Endodermal cell (in vitro differentiated cells): ENCODE measurements at regions not wholly inside any gene's neighbourhood (a gene's known extent, or its start where the extent isn't known, plus 50 kb on each side); places are given as distances from the start of the nearest gene placed in this dataset.
A peak's percentile ranks its signal among the peaks of the same experiment; 100 is the strongest.
"Not testable (repeated sequence)": the region's sequence is repeated elsewhere in the genome, so short reads cannot be mapped to it uniquely, and the experiment has no call there.

Source experiments
- DNase-seq: peaks from one replicate; pipeline ENCODE4 v3.0.0-alpha.2; 2017
- H3K27ac ChIP-seq: 2 replicates; pipeline ENCODE4 v1.5.1; 2013; ENCODE audit warnings: mild to moderate bottlenecking, low read depth, low read length, moderate library complexity
- H3K27me3 ChIP-seq: 2 replicates; pipeline ENCODE4 v1.6.1; 2013; ENCODE audit warnings: mild to moderate bottlenecking, low read length, moderate library complexity; ENCODE audit not compliant: insufficient read depth, control insufficient read depth, poor library complexity, severe bottlenecking
- H3K36me3 ChIP-seq: 2 replicates; pipeline ENCODE4 v1.7.0; 2013; ENCODE audit warnings: mild to moderate bottlenecking, low read length, moderate library complexity; ENCODE audit not compliant: control insufficient read depth, insufficient read depth
- H3K4me1 ChIP-seq: one replicate; pipeline ENCODE4 v1.7.0; 2013; ENCODE audit warnings: low read length; ENCODE audit not compliant: control insufficient read depth, insufficient read depth
- H3K4me3 ChIP-seq: 2 replicates; pipeline ENCODE4 v1.5.1; 2013; ENCODE audit warnings: mild to moderate bottlenecking, low read length, moderate library complexity
- H3K9ac ChIP-seq: 2 replicates; pipeline ENCODE4 v1.6.1; 2013; ENCODE audit warnings: mild to moderate bottlenecking, low read length, moderate library complexity; ENCODE audit not compliant: poor library complexity, severe bottlenecking; ENCODE audit errors: extremely low read depth
- H3K9me3 ChIP-seq: 2 replicates; pipeline ENCODE4 v1.6.1; 2013; ENCODE audit warnings: mild to moderate bottlenecking, low read length, moderate library complexity; ENCODE audit not compliant: control insufficient read depth
- H3K27ac Mint-ChIP-seq: 2 replicates; pipeline ENCODE4 v1.8.0; 2020; ENCODE audit warnings: mixed read lengths
- H3K27me3 Mint-ChIP-seq: 2 replicates; pipeline ENCODE4 v1.8.0; 2021; ENCODE audit warnings: mild to moderate bottlenecking, mixed read lengths; ENCODE audit not compliant: insufficient read depth
- H3K36me3 Mint-ChIP-seq: 2 replicates; pipeline ENCODE4 v1.8.0; 2020; ENCODE audit warnings: low read depth, mixed read lengths
- H3K4me1 Mint-ChIP-seq: 2 replicates; pipeline ENCODE4 v1.8.0; 2020; ENCODE audit warnings: mixed read lengths
- H3K4me3 Mint-ChIP-seq: 2 replicates; pipeline ENCODE4 v1.8.0; 2020; ENCODE audit warnings: mild to moderate bottlenecking, moderate library complexity, mixed read lengths
- H3K9me3 Mint-ChIP-seq: 2 replicates; pipeline ENCODE4 v1.8.0; 2020; ENCODE audit warnings: mild to moderate bottlenecking, mixed read lengths
- WGBS, 2 experiments: methylation state at CpG; one replicate each; pipeline versions ENCODE4 v1.1.5 to v1.1.7; 2013; ENCODE audit warnings: missing lambda C conversion rate in 2 of 2, mixed read lengths in 1 of 2; ENCODE audit not compliant: insufficient coverage in 1 of 2, insufficient read length in 1 of 2; 5-methylcytosine and 5-hydroxymethylcytosine counted together
- TF ChIP-seq, protein P1 (sequence below): fragments of 200-600 bp; sonication (generic); conservative IDR thresholded peaks from 2 replicates; pipeline ENCODE4 v1.5.0; 2021; ENCODE audit warnings: antibody characterized with exemption, mild to moderate bottlenecking

DNA sequence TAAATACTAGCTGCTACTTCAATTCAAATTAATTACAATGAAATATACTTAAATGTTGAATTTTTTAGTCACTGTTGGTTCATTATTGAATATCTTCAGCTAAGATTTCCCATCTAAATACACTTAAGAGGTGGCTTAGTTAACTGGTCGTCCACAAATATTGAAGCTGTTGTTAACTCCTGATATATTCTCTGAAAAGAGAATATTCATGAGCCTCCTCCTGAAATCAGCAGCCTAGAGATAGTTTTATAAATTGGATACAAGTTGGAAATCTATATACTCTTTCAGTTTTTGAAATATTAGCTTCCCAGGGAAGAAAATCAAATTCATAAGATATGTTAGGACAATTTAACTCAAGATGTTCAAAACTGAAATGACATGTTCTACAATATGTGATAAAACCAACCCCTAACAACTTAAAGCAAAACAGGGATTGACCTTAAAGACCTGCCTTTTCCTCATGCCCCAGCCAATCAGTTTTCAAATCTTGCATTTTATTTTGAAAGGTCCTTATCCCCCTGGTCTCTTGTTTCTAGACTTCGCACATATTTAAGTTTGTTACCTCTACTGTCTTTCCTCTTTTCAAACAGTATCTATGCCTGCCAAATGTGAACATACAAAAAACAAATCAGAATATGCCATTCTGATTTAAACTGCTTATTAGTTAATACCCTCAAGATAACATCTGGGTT lies 2784.9 kb downstream of the RPIA start:
- not testable (repeated sequence) for H3K27ac ChIP-seq, H3K27ac Mint-ChIP-seq, H3K4me3 ChIP-seq, H3K9ac ChIP-seq, H3K4me1 ChIP-seq, H3K36me3 Mint-ChIP-seq, H3K4me1 Mint-ChIP-seq, H3K36me3 ChIP-seq, H3K9me3 ChIP-seq, DNase-seq
- H3K27me3 Mint-ChIP-seq, result peaks cover 24% of the 10 kb centered on the region
- H3K27me3 ChIP-seq, result peaks cover 26% of the 10 kb centered on the region
- peaks cover 19% of the 10 kb centered on the region for H3K9me3 Mint-ChIP-seq
- WGBS, 2 experiments, result 14 to 42% methylated on average over 1 to 2 of the region's 2 CpGs
- H3K4me3 Mint-ChIP-seq, result peak overlapping the region; percentile 37

DNA sequence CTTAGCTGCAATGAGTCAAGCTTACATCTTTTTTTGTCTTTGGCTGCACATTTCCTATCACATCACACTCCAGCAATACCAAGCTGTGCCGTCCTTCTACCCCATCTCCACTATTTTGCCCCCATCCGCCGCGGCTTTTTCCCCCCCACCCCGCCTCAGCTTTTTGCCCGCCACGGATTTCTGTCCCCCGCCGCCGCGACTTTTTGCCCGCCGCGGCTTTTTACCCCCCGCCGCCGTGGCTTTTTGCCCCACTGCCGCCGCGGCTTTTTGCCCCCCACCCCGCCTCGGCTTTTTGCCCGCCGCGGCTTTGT lies 2785.4 kb downstream of the RPIA start:
- H3K36me3 ChIP-seq, H3K9ac ChIP-seq, H3K4me1 ChIP-seq, H3K36me3 Mint-ChIP-seq, H3K27ac Mint-ChIP-seq, H3K27ac ChIP-seq, H3K4me3 ChIP-seq, H3K9me3 ChIP-seq, H3K4me1 Mint-ChIP-seq: not testable (repeated sequence)
- peaks cover 26% of the 10 kb centered on the region for H3K27me3 ChIP-seq
- Mint-ChIP-seq H3K27me3 (peaks cover 24% of the 10 kb centered on the region), H3K9me3 (peaks cover 21% of the 10 kb centered on the region), H3K4me3 (peak overlapping the region; percentile 37)
- DNase-seq, result peak; percentile 10
- WGBS, 2 experiments, result 29% methylated on average over 5 of the region's 25 CpGs; no CpG with 5 or more reads in 1 of the 2 experiments

DNA sequence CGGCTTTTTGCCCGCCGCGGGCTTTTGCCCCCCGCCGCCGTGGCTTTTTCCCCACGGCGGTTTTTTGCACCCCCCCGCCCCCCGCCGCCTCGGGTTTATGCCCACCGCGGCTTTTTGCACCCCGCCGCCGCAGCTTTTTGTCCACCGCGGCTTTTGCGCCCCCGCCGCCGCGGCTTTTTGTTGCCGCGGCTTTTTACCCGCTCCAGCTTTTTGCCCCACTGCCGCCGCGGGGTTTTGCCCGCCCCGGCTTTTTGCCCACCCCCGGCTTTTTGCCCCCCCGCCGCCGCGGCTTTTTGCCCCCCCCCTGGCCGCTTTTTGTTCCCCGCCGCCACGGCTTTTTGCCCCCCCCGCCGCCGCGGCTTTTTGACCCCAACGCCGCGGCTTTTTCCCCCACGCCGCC lies 2785.8 kb downstream of the RPIA start:
- not testable (repeated sequence) for H3K4me1 ChIP-seq, H3K27ac Mint-ChIP-seq, H3K27ac ChIP-seq, H3K9me3 ChIP-seq, H3K36me3 Mint-ChIP-seq, DNase-seq, H3K9ac ChIP-seq, H3K36me3 ChIP-seq, H3K4me3 ChIP-seq, H3K4me1 Mint-ChIP-seq
- WGBS, 2 experiments, result 7 to 35% methylated on average over 8 to 51 of the region's 51 CpGs
- peaks cover 26% of the 10 kb centered on the region for H3K27me3 ChIP-seq
- Mint-ChIP-seq H3K4me3 (peak overlapping the region; percentile 28), H3K27me3 (peaks cover 21% of the 10 kb centered on the region), H3K9me3 (peaks cover 18% of the 10 kb centered on the region)

DNA sequence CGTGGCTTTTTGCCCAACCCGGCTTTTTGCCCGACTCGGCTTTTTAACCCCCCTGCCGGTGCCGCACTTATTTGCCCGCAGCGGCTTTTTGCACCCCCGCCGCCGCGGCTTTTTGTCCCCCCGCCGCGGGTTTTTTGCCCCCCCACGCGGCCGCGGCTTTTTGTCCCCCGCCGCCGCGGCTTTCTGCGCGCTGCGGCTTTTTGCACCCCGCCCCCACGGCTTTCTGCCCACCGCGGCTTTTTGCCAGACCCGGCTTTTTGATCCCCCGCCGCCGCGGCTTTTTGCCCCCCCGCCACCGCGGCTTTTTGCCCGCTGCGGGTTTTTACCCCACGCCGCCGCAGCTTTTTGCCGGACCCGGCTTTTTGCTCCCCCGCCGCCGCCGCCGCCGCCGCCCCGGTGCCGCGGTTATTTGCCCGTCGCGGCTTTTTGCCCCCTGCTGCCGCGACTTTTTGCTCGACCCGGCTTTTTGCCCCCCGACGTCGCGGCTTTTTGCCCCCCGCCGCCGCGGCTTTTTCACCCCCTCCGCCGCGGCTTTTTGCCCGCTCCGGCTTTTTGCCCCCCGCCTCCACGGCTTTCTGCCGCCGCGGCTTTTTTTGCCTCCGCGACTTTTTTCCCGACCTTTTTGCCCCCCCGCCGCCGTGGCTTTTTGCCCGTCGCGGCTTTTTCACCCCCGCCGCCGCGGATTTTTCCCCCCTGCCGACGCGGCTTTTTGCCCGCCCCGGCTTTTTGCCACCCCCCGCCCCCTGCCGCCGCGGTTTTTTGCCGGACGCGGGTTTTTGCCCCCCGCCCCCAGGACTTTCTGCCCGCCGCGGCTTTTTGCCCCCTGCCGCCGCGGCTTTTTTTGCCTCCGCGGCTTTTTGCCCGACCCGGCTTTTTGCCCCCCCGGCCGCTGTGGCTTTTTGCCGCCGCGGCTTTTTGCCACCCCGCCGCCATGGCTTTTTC lies 2786.5 kb downstream of the RPIA start:
- Mint-ChIP-seq H3K4me3 (peak overlapping the region; percentile 28), H3K27me3 (peaks cover 21% of the 10 kb centered on the region), H3K36me3 (peaks cover 4% of the 10 kb centered on the region), H3K4me1 (no peaks in the 10 kb centered on the region), H3K9me3 (peaks cover 20% of the 10 kb centered on the region), H3K27ac (no peak overlapping the region)
- DNase-seq, result peak; percentile 38
- Histone ChIP-seq H3K9ac (no peak overlapping the region), H3K27ac (no peak overlapping the region), H3K27me3 (peaks cover 26% of the 10 kb centered on the region), H3K4me3 (no peak overlapping the region), H3K9me3 (no peaks in the 10 kb centered on the region), H3K36me3 (no peaks in the 10 kb centered on the region), H3K4me1 (no peaks in the 10 kb centered on the region)
- 8 to 43% methylated on average over 29 to 121 of the region's 123 CpGs for WGBS, 2 experiments
- TF ChIP-seq, protein P1, sequence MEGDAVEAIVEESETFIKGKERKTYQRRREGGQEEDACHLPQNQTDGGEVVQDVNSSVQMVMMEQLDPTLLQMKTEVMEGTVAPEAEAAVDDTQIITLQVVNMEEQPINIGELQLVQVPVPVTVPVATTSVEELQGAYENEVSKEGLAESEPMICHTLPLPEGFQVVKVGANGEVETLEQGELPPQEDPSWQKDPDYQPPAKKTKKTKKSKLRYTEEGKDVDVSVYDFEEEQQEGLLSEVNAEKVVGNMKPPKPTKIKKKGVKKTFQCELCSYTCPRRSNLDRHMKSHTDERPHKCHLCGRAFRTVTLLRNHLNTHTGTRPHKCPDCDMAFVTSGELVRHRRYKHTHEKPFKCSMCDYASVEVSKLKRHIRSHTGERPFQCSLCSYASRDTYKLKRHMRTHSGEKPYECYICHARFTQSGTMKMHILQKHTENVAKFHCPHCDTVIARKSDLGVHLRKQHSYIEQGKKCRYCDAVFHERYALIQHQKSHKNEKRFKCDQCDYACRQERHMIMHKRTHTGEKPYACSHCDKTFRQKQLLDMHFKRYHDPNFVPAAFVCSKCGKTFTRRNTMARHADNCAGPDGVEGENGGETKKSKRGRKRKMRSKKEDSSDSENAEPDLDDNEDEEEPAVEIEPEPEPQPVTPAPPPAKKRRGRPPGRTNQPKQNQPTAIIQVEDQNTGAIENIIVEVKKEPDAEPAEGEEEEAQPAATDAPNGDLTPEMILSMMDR, result no peak

DNA sequence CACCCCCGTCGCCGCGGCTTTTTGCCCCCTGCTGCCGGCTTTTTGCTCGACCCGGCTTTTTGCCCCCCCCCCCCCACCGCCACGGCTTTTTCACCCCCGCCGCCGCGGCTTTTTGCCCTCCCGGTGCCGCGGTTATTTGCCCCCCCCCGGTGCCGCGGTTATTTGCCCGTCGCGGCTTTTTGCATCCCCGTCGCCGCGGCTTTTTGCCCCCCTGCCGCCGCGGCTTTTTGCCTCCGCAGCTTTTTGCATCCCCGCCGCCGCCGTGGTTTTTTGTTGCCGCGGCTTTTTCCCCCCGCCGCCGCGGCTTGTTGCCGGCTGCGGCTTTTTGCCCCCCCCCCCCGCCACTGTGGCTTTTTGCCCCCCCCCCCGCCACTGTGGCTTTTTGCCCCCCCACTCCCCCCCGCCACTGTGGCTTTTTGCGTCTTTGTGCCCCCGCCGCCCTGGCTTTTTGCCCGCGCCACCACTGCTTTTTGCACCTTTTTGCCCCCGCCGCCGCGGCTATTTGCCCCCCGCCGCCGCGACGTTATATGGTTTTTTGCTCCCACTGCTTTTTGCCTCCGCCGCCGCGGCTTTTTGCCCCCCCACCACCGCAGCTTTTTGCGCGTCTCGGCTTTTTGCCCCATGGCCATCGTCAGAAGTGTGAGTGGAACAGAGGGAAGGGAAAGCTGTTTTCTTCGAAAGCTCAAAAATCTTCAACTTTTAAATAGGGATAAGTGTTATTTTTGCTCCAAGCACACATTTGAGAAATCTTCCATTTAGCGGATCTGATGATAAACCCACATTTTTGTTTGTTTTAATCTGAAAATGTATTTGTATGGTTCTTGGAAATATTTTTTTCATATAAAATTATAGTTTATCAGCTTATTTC lies 2787.6 kb downstream of the RPIA start:
- not testable (repeated sequence) for H3K4me1 ChIP-seq, H3K36me3 Mint-ChIP-seq, H3K4me3 Mint-ChIP-seq, H3K36me3 ChIP-seq, H3K27ac ChIP-seq, H3K27ac Mint-ChIP-seq, H3K4me3 ChIP-seq, H3K9me3 ChIP-seq, H3K4me1 Mint-ChIP-seq, H3K9ac ChIP-seq
- Mint-ChIP-seq H3K27me3 (peaks cover 21% of the 10 kb centered on the region), H3K9me3 (peaks cover 18% of the 10 kb centered on the region)
- peak; percentile 27 for DNase-seq
- peaks cover 26% of the 10 kb centered on the region for H3K27me3 ChIP-seq
- WGBS, 2 experiments, result 42% methylated on average over 57 of the region's 70 CpGs; no CpG with 5 or more reads in 1 of the 2 experiments

DNA sequence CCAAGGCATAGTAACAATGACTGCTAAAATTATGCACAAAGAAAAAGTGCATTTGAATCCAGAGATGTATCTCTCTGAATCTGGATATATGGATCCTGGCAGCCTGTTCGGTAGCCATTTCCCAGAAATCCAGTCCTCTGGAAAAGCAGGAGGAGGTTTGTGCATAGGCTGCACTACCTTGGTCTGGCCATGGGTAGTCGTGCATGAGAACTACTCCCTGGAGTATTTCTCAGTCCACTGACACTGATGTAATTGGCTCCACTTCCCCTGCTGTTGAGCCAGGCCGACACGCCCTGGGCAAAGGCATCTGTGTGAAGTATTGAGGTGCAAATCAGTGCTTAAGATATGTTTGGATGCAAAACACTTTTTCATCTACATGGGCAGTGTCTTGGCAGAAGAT lies 2793.8 kb downstream of the RPIA start:
- DNase-seq, H3K27ac Mint-ChIP-seq, H3K27me3 ChIP-seq, H3K9ac ChIP-seq, H3K4me1 ChIP-seq, H3K9me3 ChIP-seq, H3K4me1 Mint-ChIP-seq, H3K27me3 Mint-ChIP-seq, H3K36me3 ChIP-seq, H3K4me3 ChIP-seq, H3K4me3 Mint-ChIP-seq, H3K27ac ChIP-seq, H3K36me3 Mint-ChIP-seq: not testable (repeated sequence)
- 17 to 29% methylated on average over 1 of the region's 4 CpGs for WGBS, 2 experiments
- H3K9me3 Mint-ChIP-seq, result peaks cover 13% of the 10 kb centered on the region
